AG04449 (cell line): ENCODE measurements at regions not wholly inside any gene's neighbourhood (a gene's known extent, or its start where the extent isn't known, plus 50 kb on each side); places are given as distances from the start of the nearest gene placed in this dataset.

Experiments
- CTCF ChIA-PET: fragments of 350-600 bp; formaldehyde crosslinking; extraction: SDS; loops from one replicate; lab custom pipeline; 2021; ENCODE audit warnings: antibody characterized with exemption; lab: Yijun Ruan, JAX
- POLR2A ChIA-PET: fragments of 400-600, 350-600 bp; formaldehyde crosslinking; extraction: SDS; loops from one replicate; lab custom pipeline; 2020; ENCODE audit warnings: antibody characterized with exemption, inconsistent platforms; lab: Yijun Ruan, JAX
- DNase-seq: peaks from one replicate; pipeline ENCODE4 v3.0.0-alpha.2; 2010; ENCODE audit warnings: low read depth, low spot score
- H3K4me3 ChIP-seq: 2 replicates; pipeline ENCODE4 v1.5.1; 2011; ENCODE audit warnings: low read depth, mild to moderate bottlenecking, control low read depth, low read length
- CTCF ChIP-seq: IDR thresholded peaks from one replicate; pipeline ENCODE4 v1.5.1; 2011; ENCODE audit warnings: mild to moderate bottlenecking, moderate library complexity, low read length, control low read depth, inconsistent platforms; ENCODE audit not compliant: insufficient read depth; ENCODE audit errors: missing control alignments

GRCh38 chr15:87577336-87577735 lies 679.2 kb downstream of the NTRK3 start:
- no peak for DNase-seq
- ChIA-PET POLR2A (no interaction called here), CTCF (no interaction called here)
- no peak overlapping the region for H3K4me3 ChIP-seq
- TF ChIP-seq CTCF, result no peak

- no peak for DNase-seq
- POLR2A ChIA-PET, result no interaction called here
- CTCF ChIA-PET, result interaction anchor here (1.0 kb wide), 1 partner anchor 29 kb away, joined by 3 read pairs; no protein-coding TSS in a partner anchor
- TF ChIP-seq CTCF, result no peak
- H3K4me3 ChIP-seq, result no peak overlapping the region
Observed at GRCh38 chr15:87576486-87577176, 679.9 kb downstream of the NTRK3 start.

GRCh38 chr15:87575896-87576473 lies 680.6 kb downstream of the NTRK3 start:
- POLR2A ChIA-PET, result interaction anchor here (0.7 kb wide), 1 partner anchor 250 kb away, joined by 3 read pairs; no protein-coding TSS in a partner anchor
- H3K4me3 ChIP-seq, result no peak overlapping the region
- TF ChIP-seq CTCF, result no peak
- no peak for DNase-seq
- CTCF ChIA-PET, result interaction anchor here (1.0 kb wide), 1 partner anchor 29 kb away, joined by 3 read pairs; no protein-coding TSS in a partner anchor

- POLR2A ChIA-PET, result no interaction called here
- no peak for TF ChIP-seq CTCF
- H3K4me3 ChIP-seq, result no peak overlapping the region
- no peak for DNase-seq
- CTCF ChIA-PET, result no interaction called here
Observed at GRCh38 chr15:87573534-87573933, 683.0 kb downstream of the NTRK3 start.

GRCh38 chr15:87573039-87573438 lies 683.5 kb downstream of the NTRK3 start:
- ChIA-PET POLR2A (no interaction called here), CTCF (interaction anchor here (1.3 kb wide), 1 partner anchor 342 kb away, joined by 3 read pairs; no protein-coding TSS in a partner anchor)
- no peak overlapping the region for H3K4me3 ChIP-seq
- no peak for DNase-seq
- no peak for TF ChIP-seq CTCF

GRCh38 chr15:87572381-87572910 lies 684.1 kb downstream of the NTRK3 start:
- CTCF ChIA-PET, result interaction anchor here (1.3 kb wide), 1 partner anchor 343 kb away, joined by 3 read pairs; no protein-coding TSS in a partner anchor
- H3K4me3 ChIP-seq, result no peak overlapping the region
- POLR2A ChIA-PET, result no interaction called here
- no peak for TF ChIP-seq CTCF
- no peak for DNase-seq
